ENCODE measurements at regions not wholly inside any gene's neighbourhood (a gene's known extent, or its start where the extent isn't known, plus 50 kb on each side); places are given as distances from the start of the nearest gene placed in this dataset.

DNA sequence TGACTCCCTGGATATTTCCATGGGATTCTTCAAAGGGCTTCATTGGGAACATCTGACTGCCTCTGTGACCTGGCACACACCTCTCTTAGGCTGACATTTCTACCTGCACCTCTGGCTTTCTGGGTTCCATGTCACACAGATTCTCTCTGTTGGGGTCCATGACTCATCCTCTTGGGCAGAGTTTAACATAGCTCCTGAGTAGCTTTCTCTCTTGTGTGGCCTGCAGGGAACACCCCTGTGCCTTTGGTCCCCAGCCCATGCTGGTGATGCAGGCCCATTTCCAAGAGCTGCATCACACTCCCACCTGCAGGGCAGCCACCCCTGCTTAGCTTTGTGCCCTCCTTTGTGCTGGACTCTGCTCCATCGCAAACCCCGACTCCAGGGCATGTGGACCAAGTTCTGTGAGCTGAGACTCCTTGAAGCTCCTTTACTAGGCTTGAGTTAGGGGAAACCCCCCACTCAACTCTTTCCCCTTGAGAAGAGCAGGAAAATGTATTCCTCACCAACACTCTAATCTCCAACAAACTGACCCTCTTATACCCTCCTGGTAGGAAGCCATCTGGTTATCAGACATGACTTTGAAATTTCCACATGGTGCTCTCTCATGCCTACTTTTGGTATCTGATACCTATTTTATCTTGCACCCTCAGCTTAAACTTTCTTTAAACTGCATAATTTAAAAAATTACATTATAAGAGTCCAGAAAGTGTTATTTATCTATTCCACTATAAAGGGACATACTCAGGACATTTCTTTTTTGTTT lies 93.3 kb downstream of the ZNF777 start:
- Histone ChIP-seq H4K20me1 (ENCODE audit: insufficient read depth, low read length) (no peaks in the 10 kb centered on the region), H3K36me3 (replicated peaks in 1 of 2; ENCODE audit: control insufficient read depth in 1 of 2, insufficient read depth in 2 of 2, low read length in 2 of 2) (no peaks in the 10 kb centered on the region), H3K4me2 (replicated peaks; ENCODE audit: extremely low read depth, low read length, poor library complexity, severe bottlenecking) (no peak overlapping the region), H3K27ac (ENCODE audit: low read depth in 1 of 2, low read length in 2 of 2) (no peak overlapping the region), H3K4me1 (ENCODE audit: control insufficient read depth in 1 of 2, insufficient read depth in 2 of 2, low read length in 2 of 2) (no peaks in the 10 kb centered on the region), H3K27me3 (ENCODE audit: control insufficient read depth in 2 of 2, insufficient read depth in 2 of 2, low read length in 2 of 2) (no peaks in the 10 kb centered on the region), H3K4me3 (replicated peaks in 1 of 3; ENCODE audit: low read depth in 2 of 3, low read length in 3 of 3) (no peak overlapping the region), H3K79me2 (ENCODE audit: insufficient read depth, low read length) (no peaks in the 10 kb centered on the region), H3K9me3 (replicated peaks in 1 of 2; ENCODE audit: control insufficient read depth in 1 of 2, insufficient read depth in 1 of 2, low read length in 2 of 2) (peaks cover 10 to 17% of the 10 kb centered on the region in 2 donors), H2AFZ (ENCODE audit: insufficient read depth, low read depth, low read length, poor library complexity, severe bottlenecking) (no peak overlapping the region), H3K9ac (ENCODE audit: insufficient read depth, low read length, poor library complexity, severe bottlenecking) (no peak overlapping the region)
- Mint-ChIP-seq H3K4me1 (no peaks in the 10 kb centered on the region), H3K27ac (no peak overlapping the region), H3K9me3 (peaks cover 5 to 26% (median 23%) of the 10 kb centered on the region in 7 donors), H3K27me3 (ENCODE audit: low read depth in 3 of 3) (peaks cover 1 to 11% (median 8%) of the 10 kb centered on the region in 3 donors), H3K36me3 (no peaks in the 10 kb centered on the region), H3K4me3 (no peak overlapping the region)
- DNase-seq, result no peak
- 93% methylated on average over 2 of the region's 2 CpGs for WGBS (ENCODE audit: insufficient coverage)
- TF ChIP-seq CTCF (IDR thresholded peaks at IDR 0.05), result no peak
- intact Hi-C loops (cut with micrococcal nuclease), result no loop called here

GRCh38 chr7:149369497-149369896 lies 91.4 kb downstream of the ZNF777 start:
- Histone ChIP-seq H3K27me3 (ENCODE audit: control insufficient read depth in 2 of 2, insufficient read depth in 2 of 2, low read length in 2 of 2) (no peaks in the 10 kb centered on the region), H2AFZ (ENCODE audit: insufficient read depth, low read depth, low read length, poor library complexity, severe bottlenecking) (no peak overlapping the region), H3K4me2 (replicated peaks; ENCODE audit: extremely low read depth, low read length, poor library complexity, severe bottlenecking) (no peak overlapping the region), H4K20me1 (ENCODE audit: insufficient read depth, low read length) (no peaks in the 10 kb centered on the region), H3K79me2 (ENCODE audit: insufficient read depth, low read length) (no peaks in the 10 kb centered on the region), H3K36me3 (replicated peaks in 1 of 2; ENCODE audit: control insufficient read depth in 1 of 2, insufficient read depth in 2 of 2, low read length in 2 of 2) (no peaks in the 10 kb centered on the region), H3K9me3 (replicated peaks in 1 of 2; ENCODE audit: control insufficient read depth in 1 of 2, insufficient read depth in 1 of 2, low read length in 2 of 2) (peaks cover 18 to 26% of the 10 kb centered on the region in 2 donors), H3K9ac (ENCODE audit: insufficient read depth, low read length, poor library complexity, severe bottlenecking) (no peak overlapping the region), H3K27ac (ENCODE audit: low read depth in 1 of 2, low read length in 2 of 2) (no peak overlapping the region), H3K4me1 (ENCODE audit: control insufficient read depth in 1 of 2, insufficient read depth in 2 of 2, low read length in 2 of 2) (no peaks in the 10 kb centered on the region), H3K4me3 (replicated peaks in 1 of 3; ENCODE audit: low read depth in 2 of 3, low read length in 3 of 3) (no peak overlapping the region)
- Mint-ChIP-seq H3K9me3 (peaks cover 9 to 41% (median 34%) of the 10 kb centered on the region in 7 donors), H3K36me3 (no peaks in the 10 kb centered on the region), H3K4me3 (no peak overlapping the region), H3K4me1 (no peaks in the 10 kb centered on the region), H3K27me3 (ENCODE audit: low read depth in 3 of 3) (peaks cover 1 to 11% (median 8%) of the 10 kb centered on the region in 3 donors), H3K27ac (no peak overlapping the region)
- no peak for DNase-seq
- intact Hi-C loops (cut with micrococcal nuclease), result no loop called here
- TF ChIP-seq CTCF (IDR thresholded peaks at IDR 0.05), result no peak

Data from CD14-positive monocyte (primary cell).